ENCODE measurements at regions not wholly inside any gene's neighbourhood (a gene's known extent, or its start where the extent isn't known, plus 50 kb on each side); places are given as distances from the start of the nearest gene placed in this dataset.

DNA sequence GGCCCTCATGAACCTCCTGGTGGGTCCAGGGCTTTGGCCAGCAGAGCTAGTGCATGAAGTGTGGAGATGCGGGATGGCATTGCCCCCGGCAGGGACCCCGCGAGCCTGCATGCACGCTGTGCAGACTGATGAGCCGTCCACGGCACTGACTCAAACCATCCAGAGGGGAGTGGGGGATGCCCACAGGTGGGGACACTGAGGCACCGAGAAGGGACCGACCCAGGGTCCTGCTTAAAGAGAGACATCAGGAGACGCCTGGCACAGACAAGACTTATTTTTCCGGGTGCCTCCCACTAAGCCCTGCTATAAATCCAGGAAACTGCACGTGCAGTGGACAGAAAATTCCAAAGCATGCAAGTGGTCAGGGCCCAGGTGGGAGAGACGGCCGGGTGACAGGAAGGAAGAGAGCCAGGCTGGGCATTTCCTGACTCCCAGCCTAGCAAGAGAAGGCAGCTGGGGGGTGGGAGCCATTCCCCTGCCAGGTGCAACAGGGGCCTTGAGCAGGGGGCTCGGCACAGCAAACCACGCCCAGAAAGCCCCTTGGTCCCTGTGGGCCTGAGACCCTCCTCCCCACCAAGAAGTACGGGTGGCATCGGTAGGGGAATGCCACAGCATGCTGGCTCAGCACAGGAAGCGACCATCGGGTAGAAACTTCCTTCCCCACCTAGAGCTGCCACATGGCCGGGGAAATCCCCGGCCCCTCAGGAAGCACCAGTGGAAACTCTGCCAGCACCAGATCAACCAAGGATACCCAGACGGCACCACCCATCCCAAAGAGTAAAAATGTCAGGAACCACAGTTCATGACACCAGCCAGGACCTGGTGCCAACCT, 91.5 kb downstream of the FOXL3 start:
- no peak overlapping the region for H4K5ac ChIP-seq (ENCODE audit: low read length)
- no peak overlapping the region for H3K56ac ChIP-seq (ENCODE audit: low read length)
- H2AK5ac ChIP-seq (ENCODE audit: low read length): no peak overlapping the region
- no peak overlapping the region for H3K18ac ChIP-seq (ENCODE audit: low read length)
- H3K4ac ChIP-seq (ENCODE audit: low read depth, low read length): no peak overlapping the region
- H2BK120ac ChIP-seq (ENCODE audit: low read depth, low read length): no peak overlapping the region
- no peaks in the 10 kb centered on the region for H3K36me3 ChIP-seq (ENCODE audit: control insufficient read depth, insufficient read depth, low read length)
- H3K4me1 ChIP-seq (ENCODE audit: control insufficient read depth, low read depth, low read length): no peaks in the 10 kb centered on the region
- H3K9ac ChIP-seq (ENCODE audit: low read length): no peak overlapping the region
- H3K79me2 ChIP-seq (ENCODE audit: control insufficient read depth, insufficient read depth, low read length): no peaks in the 10 kb centered on the region
- H3K27me3 ChIP-seq (ENCODE audit: insufficient read depth, low read length, poor library complexity): no peaks in the 10 kb centered on the region
- H3K27ac ChIP-seq (ENCODE audit: low read depth, low read length): no peak overlapping the region
- H2BK15ac ChIP-seq (replicated peaks; ENCODE audit: low read depth): no peak overlapping the region
- no peak overlapping the region for H3K4me3 ChIP-seq (ENCODE audit: low read length)
- H3K79me1 ChIP-seq (ENCODE audit: low read length): no peaks in the 10 kb centered on the region
- H3K4me2 ChIP-seq (ENCODE audit: low read length): no peak overlapping the region
- no CpG with 5 or more reads among the region's 23 CpGs for WGBS (ENCODE audit: extremely low coverage, insufficient coverage, low lambda C conversion rate)
- H2BK5ac ChIP-seq (ENCODE audit: low read length): no peak overlapping the region
- H3K23ac ChIP-seq (ENCODE audit: low read length): no peak overlapping the region
- DNase-seq: no peak
- no peak overlapping the region for H4K8ac ChIP-seq (ENCODE audit: low read depth, low read length)

DNA sequence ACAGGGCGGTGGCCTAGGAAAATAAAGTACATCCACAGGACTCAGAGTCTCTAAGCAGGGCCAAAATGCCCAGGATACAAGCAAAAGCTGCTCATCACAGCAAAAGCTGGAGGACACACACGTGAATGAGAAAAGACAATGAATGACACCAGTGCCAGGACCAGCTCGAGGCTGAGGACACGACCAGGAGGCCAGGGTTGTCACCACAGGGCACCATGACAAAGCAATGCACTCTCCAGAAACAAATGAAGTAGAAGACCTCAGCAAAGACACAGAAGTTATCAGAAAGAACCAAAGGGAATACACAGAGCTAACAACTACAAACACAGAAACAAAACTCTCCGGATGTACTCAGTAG, 92.1 kb downstream of the FOXL3 start:
- Histone ChIP-seq H3K56ac (ENCODE audit: low read length) (no peak overlapping the region), H3K79me2 (ENCODE audit: control insufficient read depth, insufficient read depth, low read length) (no peaks in the 10 kb centered on the region), H2AK5ac (ENCODE audit: low read length) (no peak overlapping the region), H3K4me2 (ENCODE audit: low read length) (no peak overlapping the region), H3K27ac (ENCODE audit: low read depth, low read length) (no peak overlapping the region), H3K4me1 (ENCODE audit: control insufficient read depth, low read depth, low read length) (no peaks in the 10 kb centered on the region), H2BK15ac (replicated peaks; ENCODE audit: low read depth) (no peak overlapping the region), H3K79me1 (ENCODE audit: low read length) (no peaks in the 10 kb centered on the region), H3K18ac (ENCODE audit: low read length) (no peak overlapping the region), H3K36me3 (ENCODE audit: control insufficient read depth, insufficient read depth, low read length) (no peaks in the 10 kb centered on the region), H3K9ac (ENCODE audit: low read length) (no peak overlapping the region), H2BK5ac (ENCODE audit: low read length) (no peak overlapping the region), H3K4me3 (ENCODE audit: low read length) (no peak overlapping the region), H4K5ac (ENCODE audit: low read length) (no peak overlapping the region), H3K23ac (ENCODE audit: low read length) (no peak overlapping the region), H4K8ac (ENCODE audit: low read depth, low read length) (no peak overlapping the region), H3K4ac (ENCODE audit: low read depth, low read length) (no peak overlapping the region), H3K27me3 (ENCODE audit: insufficient read depth, low read length, poor library complexity) (no peaks in the 10 kb centered on the region), H2BK120ac (ENCODE audit: low read depth, low read length) (no peak overlapping the region)
- no CpG with 5 or more reads among the region's 5 CpGs for WGBS (ENCODE audit: extremely low coverage, insufficient coverage, low lambda C conversion rate)
- no peak for DNase-seq

DNA sequence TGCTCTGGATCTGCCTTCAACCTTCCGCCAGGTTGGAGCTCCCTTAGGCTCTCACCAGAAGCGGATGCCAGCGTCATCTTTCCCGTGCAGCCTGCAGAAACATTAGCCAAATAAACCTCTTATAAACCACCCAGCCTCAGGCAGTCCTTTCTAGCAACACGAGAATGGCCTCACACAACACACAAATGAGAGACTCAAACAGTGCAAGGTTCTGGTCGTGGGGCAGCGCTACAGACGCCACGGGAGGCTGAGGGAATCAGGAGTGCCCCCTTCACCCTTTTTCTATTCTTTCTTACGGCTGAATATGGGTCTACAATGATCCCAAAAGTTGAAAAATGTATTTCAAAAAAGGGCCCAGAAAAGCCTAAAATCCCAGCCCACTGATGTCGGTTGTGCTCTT, 96.4 kb downstream of the FOXL3 start:
- no peak for DNase-seq
- Histone ChIP-seq H3K56ac (ENCODE audit: low read length) (no peak overlapping the region), H3K9ac (ENCODE audit: low read length) (no peak overlapping the region), H3K27me3 (ENCODE audit: insufficient read depth, low read length, poor library complexity) (no peaks in the 10 kb centered on the region), H2AK5ac (ENCODE audit: low read length) (no peak overlapping the region), H3K4me1 (ENCODE audit: control insufficient read depth, low read depth, low read length) (no peaks in the 10 kb centered on the region), H3K18ac (ENCODE audit: low read length) (no peak overlapping the region), H2BK15ac (replicated peaks; ENCODE audit: low read depth) (no peak overlapping the region), H2BK5ac (ENCODE audit: low read length) (no peak overlapping the region), H3K4me2 (ENCODE audit: low read length) (no peak overlapping the region), H3K27ac (ENCODE audit: low read depth, low read length) (no peak overlapping the region), H3K79me2 (ENCODE audit: control insufficient read depth, insufficient read depth, low read length) (no peaks in the 10 kb centered on the region), H3K23ac (ENCODE audit: low read length) (no peak overlapping the region), H4K5ac (ENCODE audit: low read length) (no peak overlapping the region), H3K4me3 (ENCODE audit: low read length) (no peak overlapping the region), H4K8ac (ENCODE audit: low read depth, low read length) (no peak overlapping the region), H3K36me3 (ENCODE audit: control insufficient read depth, insufficient read depth, low read length) (no peaks in the 10 kb centered on the region), H3K4ac (ENCODE audit: low read depth, low read length) (no peak overlapping the region), H3K79me1 (ENCODE audit: low read length) (no peaks in the 10 kb centered on the region), H2BK120ac (ENCODE audit: low read depth, low read length) (no peak overlapping the region)
- WGBS (ENCODE audit: extremely low coverage, insufficient coverage, low lambda C conversion rate): no CpG with 5 or more reads among the region's 11 CpGs

DNA sequence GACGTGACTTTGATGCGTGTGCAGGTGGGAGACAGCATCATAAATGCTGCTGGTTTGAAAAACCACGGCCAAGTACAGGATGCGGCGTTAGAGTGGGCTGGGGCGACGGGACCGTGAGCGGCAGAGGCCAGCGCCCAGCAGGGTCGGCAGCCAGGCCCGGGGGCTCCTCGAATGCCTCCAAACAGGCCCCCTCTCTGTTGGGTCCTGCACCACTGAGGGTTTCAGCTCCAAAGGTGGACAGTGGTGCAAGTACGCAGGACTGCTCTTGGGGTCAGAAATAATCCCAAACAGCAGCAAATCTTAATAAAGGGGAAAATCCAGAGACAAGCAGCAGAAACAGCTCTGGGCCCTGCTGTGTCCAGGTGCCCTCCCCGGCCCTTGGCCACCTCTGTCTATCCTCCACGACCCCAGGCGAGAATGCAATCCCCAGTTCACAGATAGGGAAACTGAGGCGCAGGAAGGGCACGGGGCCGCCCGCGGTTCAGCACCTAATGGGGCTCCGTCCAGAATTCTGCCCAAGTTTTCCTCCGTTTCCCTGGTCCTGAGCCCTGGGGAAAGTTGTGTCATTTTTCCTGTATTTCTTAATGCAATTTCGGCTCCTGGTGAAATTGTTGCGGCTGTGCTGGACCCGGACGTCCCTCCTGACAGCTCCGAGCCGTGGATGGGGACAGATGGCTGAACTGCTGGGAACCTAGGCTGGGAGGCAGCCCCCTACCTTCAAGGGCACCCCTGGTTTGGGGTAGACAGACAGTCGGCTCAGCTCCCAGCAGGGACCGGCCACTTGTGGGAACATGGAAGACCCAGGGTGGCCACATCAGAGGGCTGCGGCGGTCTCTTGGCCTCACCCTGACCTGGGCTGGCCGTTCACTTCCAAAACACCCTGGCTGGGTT, 97.4 kb downstream of the FOXL3 start:
- no peak overlapping the region for H2BK120ac ChIP-seq (ENCODE audit: low read depth, low read length)
- H3K23ac ChIP-seq (ENCODE audit: low read length): no peak overlapping the region
- no peaks in the 10 kb centered on the region for H3K4me1 ChIP-seq (ENCODE audit: control insufficient read depth, low read depth, low read length)
- no peak overlapping the region for H2AK5ac ChIP-seq (ENCODE audit: low read length)
- no peak overlapping the region for H3K56ac ChIP-seq (ENCODE audit: low read length)
- no peak overlapping the region for H2BK5ac ChIP-seq (ENCODE audit: low read length)
- H3K79me2 ChIP-seq (ENCODE audit: control insufficient read depth, insufficient read depth, low read length): no peaks in the 10 kb centered on the region
- H3K36me3 ChIP-seq (ENCODE audit: control insufficient read depth, insufficient read depth, low read length): no peaks in the 10 kb centered on the region
- H3K18ac ChIP-seq (ENCODE audit: low read length): no peak overlapping the region
- H4K8ac ChIP-seq (ENCODE audit: low read depth, low read length): no peak overlapping the region
- no peak overlapping the region for H3K4me3 ChIP-seq (ENCODE audit: low read length)
- no peak for DNase-seq
- no peak overlapping the region for H3K4ac ChIP-seq (ENCODE audit: low read depth, low read length)
- H2BK15ac ChIP-seq (replicated peaks; ENCODE audit: low read depth): no peak overlapping the region
- no peaks in the 10 kb centered on the region for H3K79me1 ChIP-seq (ENCODE audit: low read length)
- no peak overlapping the region for H3K9ac ChIP-seq (ENCODE audit: low read length)
- H3K4me2 ChIP-seq (ENCODE audit: low read length): no peak overlapping the region
- no peaks in the 10 kb centered on the region for H3K27me3 ChIP-seq (ENCODE audit: insufficient read depth, low read length, poor library complexity)
- H4K5ac ChIP-seq (ENCODE audit: low read length): no peak overlapping the region
- no CpG with 5 or more reads among the region's 35 CpGs for WGBS (ENCODE audit: extremely low coverage, insufficient coverage, low lambda C conversion rate)
- H3K27ac ChIP-seq (ENCODE audit: low read depth, low read length): no peak overlapping the region

DNA sequence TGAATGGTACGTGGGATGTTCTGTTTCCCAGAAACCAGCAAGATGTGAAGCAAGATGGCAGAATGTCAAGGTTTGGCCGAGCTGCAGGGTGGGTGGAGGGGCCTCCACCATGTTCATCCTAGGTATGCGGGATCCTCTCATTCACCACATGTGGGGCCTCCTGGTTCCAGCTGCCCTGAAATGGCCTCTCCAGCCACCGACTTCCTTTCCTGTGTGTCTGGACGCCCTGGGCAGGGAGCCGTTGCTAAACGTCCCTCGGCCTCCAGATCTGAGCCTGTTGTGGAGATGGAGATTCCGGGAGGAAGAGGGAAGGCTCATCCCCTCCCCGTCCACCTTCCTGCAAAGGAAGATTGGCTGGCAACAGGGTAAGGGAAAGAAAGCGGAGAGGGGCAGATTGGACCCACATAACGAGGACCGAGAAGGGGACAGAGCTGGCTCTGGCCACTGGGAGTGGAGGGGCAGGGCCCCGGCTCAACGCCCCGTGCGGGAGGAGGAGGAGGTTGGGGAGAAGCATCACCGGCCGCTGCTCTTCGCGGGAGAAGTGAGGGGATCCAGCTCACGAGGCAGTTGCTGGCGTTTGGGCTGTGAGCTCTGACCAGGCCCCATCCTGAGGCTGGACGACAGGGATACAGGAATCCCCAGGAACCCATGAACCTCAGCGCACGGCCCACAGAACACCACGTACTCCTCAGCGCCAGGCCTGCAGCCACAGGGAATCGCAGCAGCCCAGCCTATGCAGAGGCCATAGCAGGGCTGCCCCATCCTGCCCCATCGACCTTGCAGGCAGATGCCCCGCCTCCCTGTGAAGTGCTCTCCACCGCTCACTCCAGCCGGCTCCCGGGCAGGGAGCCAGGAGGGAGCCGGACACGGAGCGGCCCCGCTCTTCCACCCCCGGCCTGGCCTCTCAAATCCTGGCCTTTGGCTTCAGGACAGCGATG, 98.3 kb downstream of the FOXL3 start:
- Histone ChIP-seq H3K79me1 (ENCODE audit: low read length) (no peaks in the 10 kb centered on the region), H3K27me3 (ENCODE audit: insufficient read depth, low read length, poor library complexity) (no peaks in the 10 kb centered on the region), H3K27ac (ENCODE audit: low read depth, low read length) (no peak overlapping the region), H3K23ac (ENCODE audit: low read length) (no peak overlapping the region), H3K18ac (ENCODE audit: low read length) (no peak overlapping the region), H2BK15ac (replicated peaks; ENCODE audit: low read depth) (no peak overlapping the region), H3K4me2 (ENCODE audit: low read length) (no peak overlapping the region), H3K9ac (ENCODE audit: low read length) (no peak overlapping the region), H4K5ac (ENCODE audit: low read length) (no peak overlapping the region), H3K4me3 (ENCODE audit: low read length) (no peak overlapping the region), H3K4me1 (ENCODE audit: control insufficient read depth, low read depth, low read length) (no peaks in the 10 kb centered on the region), H2BK120ac (ENCODE audit: low read depth, low read length) (no peak overlapping the region), H4K8ac (ENCODE audit: low read depth, low read length) (no peak overlapping the region), H2AK5ac (ENCODE audit: low read length) (no peak overlapping the region), H2BK5ac (ENCODE audit: low read length) (no peak overlapping the region), H3K79me2 (ENCODE audit: control insufficient read depth, insufficient read depth, low read length) (no peaks in the 10 kb centered on the region), H3K4ac (ENCODE audit: low read depth, low read length) (no peak overlapping the region), H3K56ac (ENCODE audit: low read length) (no peak overlapping the region), H3K36me3 (ENCODE audit: control insufficient read depth, insufficient read depth, low read length) (no peaks in the 10 kb centered on the region)
- no peak for DNase-seq
- no CpG with 5 or more reads among the region's 40 CpGs for WGBS (ENCODE audit: extremely low coverage, insufficient coverage, low lambda C conversion rate)
